ENCODE measurements at regions not wholly inside any gene's neighbourhood (a gene's known extent, or its start where the extent isn't known, plus 50 kb on each side); places are given as distances from the start of the nearest gene placed in this dataset.

DNA sequence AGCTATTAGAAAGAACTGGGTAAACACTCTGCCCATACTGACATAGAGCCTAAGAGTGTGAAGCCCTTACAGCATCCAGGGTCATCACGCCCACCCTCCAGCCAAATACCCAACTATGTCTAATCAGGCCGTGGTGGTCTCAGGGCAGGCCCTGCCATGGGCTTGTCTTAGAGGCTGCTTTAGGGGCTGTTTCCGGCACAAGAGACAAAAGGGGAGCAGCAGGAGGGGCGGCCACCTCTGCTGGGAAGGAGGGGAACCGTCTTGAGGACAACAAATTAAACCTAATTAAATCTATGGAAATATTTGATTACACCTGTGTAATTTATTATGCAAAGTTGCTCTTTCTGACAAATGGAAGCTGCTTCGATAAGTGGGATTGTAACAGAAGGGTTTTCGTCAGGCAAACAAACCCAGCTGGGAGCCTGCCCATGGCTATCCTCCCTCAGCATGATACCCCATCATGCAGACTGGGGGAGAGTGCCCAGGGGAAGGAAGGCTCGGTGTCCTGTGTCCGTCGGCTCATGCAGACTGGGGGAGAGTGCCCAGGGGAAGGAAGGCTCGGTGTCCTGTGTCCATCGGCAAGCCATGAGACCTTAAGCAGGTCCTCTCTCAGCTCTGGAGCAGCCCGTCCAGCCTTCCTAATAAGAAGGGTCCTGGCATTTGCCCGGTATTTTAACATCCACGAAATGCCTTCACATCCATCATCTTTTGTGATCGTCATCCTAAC, 163.6 kb upstream of the B3GAT1 start:
- TF ChIP-seq, protein P1, sequence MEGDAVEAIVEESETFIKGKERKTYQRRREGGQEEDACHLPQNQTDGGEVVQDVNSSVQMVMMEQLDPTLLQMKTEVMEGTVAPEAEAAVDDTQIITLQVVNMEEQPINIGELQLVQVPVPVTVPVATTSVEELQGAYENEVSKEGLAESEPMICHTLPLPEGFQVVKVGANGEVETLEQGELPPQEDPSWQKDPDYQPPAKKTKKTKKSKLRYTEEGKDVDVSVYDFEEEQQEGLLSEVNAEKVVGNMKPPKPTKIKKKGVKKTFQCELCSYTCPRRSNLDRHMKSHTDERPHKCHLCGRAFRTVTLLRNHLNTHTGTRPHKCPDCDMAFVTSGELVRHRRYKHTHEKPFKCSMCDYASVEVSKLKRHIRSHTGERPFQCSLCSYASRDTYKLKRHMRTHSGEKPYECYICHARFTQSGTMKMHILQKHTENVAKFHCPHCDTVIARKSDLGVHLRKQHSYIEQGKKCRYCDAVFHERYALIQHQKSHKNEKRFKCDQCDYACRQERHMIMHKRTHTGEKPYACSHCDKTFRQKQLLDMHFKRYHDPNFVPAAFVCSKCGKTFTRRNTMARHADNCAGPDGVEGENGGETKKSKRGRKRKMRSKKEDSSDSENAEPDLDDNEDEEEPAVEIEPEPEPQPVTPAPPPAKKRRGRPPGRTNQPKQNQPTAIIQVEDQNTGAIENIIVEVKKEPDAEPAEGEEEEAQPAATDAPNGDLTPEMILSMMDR (IDR thresholded peaks at IDR 0.05; ENCODE audit: extremely low read depth, insufficient read depth, missing control alignments) = no peak
- DNase-seq (ENCODE audit: low spot score) = no peak
- in situ Hi-C loops (cut with MboI; ENCODE audit: low pct_unique_long_range_greater_than_20kb, low sequenced_read_pairs, unreplicated experiment) = no loop called here

DNA sequence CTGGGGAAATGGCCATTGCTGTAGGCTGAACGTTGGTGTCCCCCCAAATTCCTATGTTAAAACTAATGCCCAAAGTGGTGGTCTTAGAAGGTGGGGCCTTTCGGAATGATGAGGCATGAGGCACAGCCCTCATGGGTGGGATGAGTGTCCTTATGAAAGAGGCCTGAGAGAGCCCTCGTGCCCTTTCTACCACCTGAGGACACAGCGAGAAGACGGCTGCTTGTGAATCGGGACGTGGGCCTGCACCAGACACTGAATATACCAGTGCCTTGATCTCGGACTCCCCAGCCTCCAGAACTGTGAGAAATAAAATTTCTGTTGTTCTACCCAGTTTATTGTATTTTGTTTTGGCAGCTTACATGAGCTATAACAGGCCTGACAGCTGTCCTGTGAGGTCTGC, 162.9 kb upstream of the B3GAT1 start:
- TF ChIP-seq, protein P1 (IDR thresholded peaks at IDR 0.05; ENCODE audit: extremely low read depth, insufficient read depth, missing control alignments) = no peak
- DNase-seq (ENCODE audit: low spot score) = no peak
- in situ Hi-C loops (cut with MboI; ENCODE audit: low pct_unique_long_range_greater_than_20kb, low sequenced_read_pairs, unreplicated experiment) = no loop called here

DNA sequence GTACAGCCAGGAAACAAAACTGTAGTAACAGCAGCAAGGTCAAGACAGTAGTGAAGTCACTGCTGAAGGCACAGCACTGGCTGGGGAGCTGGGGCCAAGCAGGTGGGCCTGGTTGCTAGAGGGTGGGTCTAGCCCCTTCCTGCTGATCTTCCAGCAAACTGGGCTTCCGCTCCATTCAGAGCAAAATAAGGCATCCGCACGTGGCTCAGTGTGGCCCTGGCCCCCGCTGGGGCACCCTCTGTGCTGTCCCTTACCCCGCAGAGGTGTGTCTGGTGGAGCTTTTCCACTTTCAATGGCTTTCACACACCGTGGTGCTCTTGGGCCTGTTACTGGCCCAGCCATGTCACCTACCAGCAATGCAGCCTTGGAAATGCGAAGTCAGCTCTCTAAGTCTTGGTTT, 162.4 kb upstream of the B3GAT1 start:
- in situ Hi-C loops (cut with MboI; ENCODE audit: low pct_unique_long_range_greater_than_20kb, low sequenced_read_pairs, unreplicated experiment) = no loop called here
- DNase-seq (ENCODE audit: low spot score) = no peak
- TF ChIP-seq, protein P1 (IDR thresholded peaks at IDR 0.05; ENCODE audit: extremely low read depth, insufficient read depth, missing control alignments) = no peak

DNA sequence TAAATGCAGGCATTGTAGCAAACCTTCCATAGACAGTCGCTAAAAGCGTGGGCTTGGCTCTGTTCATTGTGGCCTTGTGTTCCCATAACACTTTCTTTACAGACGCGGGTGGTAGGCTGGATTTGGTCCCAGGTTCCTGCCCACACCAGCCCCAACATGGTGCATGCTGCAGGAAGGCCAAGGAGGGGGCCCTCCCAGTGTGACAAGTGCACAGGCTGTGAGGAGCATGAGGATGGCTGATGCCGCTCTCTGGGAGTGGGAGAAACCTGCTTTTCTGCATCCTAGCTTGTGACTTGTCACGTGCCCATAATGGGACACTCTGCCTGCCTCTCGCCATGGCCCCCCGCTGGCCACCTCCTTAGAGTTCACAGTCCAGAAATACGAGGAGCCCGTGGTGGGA, 161.8 kb upstream of the B3GAT1 start:
- in situ Hi-C loops (cut with MboI; ENCODE audit: low pct_unique_long_range_greater_than_20kb, low sequenced_read_pairs, unreplicated experiment) = no loop called here
- TF ChIP-seq, protein P1 (IDR thresholded peaks at IDR 0.05; ENCODE audit: extremely low read depth, insufficient read depth, missing control alignments) = no peak

DNA sequence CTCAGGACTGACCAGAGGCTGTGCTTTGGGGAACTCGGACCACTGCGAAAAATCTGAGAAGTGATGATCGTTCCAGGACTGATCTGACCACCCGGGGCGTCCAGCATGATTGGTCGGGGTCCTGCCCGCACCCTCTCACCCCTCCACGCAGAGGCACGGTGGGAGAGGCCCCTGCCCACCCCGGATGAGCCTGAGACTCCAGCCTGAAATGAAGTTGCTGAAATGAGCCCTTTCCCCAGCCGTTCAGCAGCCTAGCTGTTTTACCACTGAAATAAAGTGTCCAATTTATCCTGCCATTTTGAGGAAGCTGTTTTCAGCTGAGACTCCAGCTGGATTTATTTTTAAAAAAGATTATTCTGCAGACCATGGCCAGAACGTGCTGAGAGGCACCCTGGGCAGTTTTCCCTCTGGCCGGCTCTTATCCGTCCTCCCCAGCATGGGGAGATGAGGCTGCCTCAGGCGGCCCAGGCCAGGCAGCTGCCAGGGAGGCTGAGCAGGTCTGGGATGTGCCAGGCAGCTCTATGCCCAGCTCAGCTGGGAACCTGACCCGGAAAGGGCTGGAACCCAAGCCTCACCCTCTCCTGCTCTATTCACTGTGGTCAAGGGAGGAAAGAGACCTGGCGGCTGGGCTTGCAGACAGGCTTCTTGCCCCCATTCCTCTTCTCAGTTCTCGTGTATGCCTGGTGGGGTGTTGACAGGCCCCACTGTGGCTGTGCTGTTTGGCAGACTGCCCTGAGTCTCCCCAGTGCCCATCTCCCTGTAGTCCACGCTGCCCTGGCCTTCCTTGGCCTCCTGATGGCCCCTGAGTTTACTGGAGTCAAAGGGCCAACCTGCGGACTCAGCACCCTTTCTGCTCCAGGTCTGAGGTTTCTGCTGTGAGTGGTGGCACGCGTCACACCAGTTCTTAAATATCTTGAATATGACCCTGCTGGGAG, 161.0 kb upstream of the B3GAT1 start:
- DNase-seq (ENCODE audit: low spot score) = no peak
- in situ Hi-C loops (cut with MboI; ENCODE audit: low pct_unique_long_range_greater_than_20kb, low sequenced_read_pairs, unreplicated experiment) = no loop called here
- TF ChIP-seq, protein P1 (IDR thresholded peaks at IDR 0.05; ENCODE audit: extremely low read depth, insufficient read depth, missing control alignments) = no peak

More for the DNA sequence above, 161.8 kb upstream of the B3GAT1 start:
- no peak for DNase-seq (ENCODE audit: low spot score)

DNA sequence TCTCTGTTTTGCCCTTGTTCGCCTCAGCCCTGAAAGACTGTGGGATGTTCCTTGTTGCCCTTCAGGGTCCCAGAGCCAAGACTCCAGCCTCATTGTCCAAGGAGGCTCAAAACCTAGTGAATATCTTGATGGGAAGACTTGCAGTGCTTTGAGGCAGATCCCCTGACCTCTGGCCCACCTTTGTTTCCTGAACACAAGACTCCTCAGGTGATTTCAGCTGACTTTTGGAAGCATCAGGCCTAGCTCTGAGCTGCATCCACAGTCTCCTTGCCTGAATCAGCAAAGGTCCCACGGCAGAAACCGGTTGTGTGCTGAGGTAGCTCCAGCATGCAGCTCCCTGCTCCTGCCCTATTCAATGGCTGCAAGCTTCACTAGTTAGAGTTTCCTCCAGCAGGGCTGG, 159.3 kb upstream of the B3GAT1 start:
- in situ Hi-C loops (cut with MboI; ENCODE audit: low pct_unique_long_range_greater_than_20kb, low sequenced_read_pairs, unreplicated experiment) = no loop called here
- TF ChIP-seq, protein P1 (IDR thresholded peaks at IDR 0.05; ENCODE audit: extremely low read depth, insufficient read depth, missing control alignments) = no peak
- DNase-seq (ENCODE audit: low spot score) = no peak
